ENCODE measurements at regions not wholly inside any gene's neighbourhood (a gene's known extent, or its start where the extent isn't known, plus 50 kb on each side); places are given as distances from the start of the nearest gene placed in this dataset.
"Not testable (repeated sequence)": the region's sequence is repeated elsewhere in the genome, so short reads cannot be mapped to it uniquely, and the experiment has no call there.

DNA sequence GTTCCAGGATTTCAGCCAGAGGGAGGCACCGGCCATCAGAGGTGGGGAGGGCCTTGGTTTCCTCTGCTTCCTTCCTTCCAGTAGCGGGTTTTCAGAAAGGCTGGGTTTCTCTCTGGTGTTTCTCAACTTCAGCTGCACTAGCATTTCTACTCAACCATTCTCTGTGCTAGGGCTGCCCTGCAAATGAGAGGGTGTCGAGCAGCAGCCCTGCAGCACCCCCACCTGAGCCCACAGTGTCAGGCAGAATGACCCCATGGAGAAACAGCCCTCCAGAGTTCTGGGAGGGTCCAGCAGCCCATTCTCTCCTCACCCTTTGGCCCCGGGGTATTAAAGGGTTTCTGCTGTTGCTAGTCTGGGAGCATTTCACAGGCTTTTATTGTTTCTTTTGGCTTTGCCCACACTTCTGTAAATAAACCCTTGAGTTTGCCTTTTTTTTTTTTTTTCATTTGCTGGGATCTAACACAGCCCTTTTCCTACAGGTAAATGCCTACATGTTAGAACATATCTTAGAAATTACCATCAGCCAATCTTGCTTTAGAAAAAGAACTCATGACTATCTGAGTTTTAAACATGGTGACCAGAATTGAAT, 151.5 kb upstream of the VIPR2 start:
- no peaks in the 10 kb centered on the region for H3K27me3 ChIP-seq (ENCODE audit: insufficient read depth, low read depth)
- H3K79me2 ChIP-seq (ENCODE audit: insufficient read depth, low read depth) = no peaks in the 10 kb centered on the region
- H3K36me3 ChIP-seq (ENCODE audit: insufficient read depth) = no peaks in the 10 kb centered on the region
- H3K4me1 ChIP-seq (ENCODE audit: low read depth, poor library complexity, severe bottlenecking) = no peaks in the 10 kb centered on the region
- H3K9ac ChIP-seq = no peak overlapping the region
- H3K4me3 ChIP-seq (IDR thresholded peaks at IDR 0.05; ENCODE audit: insufficient read depth, low read depth, low read length) = no peak overlapping the region
- no peak overlapping the region for H3K4me2 ChIP-seq
- no peaks in the 10 kb centered on the region for H4K20me1 ChIP-seq (ENCODE audit: insufficient read depth)
- H3K27ac ChIP-seq = no peak overlapping the region
- no peak overlapping the region for H2AFZ ChIP-seq (ENCODE audit: low read depth)
- TF ChIP-seq, protein P1, sequence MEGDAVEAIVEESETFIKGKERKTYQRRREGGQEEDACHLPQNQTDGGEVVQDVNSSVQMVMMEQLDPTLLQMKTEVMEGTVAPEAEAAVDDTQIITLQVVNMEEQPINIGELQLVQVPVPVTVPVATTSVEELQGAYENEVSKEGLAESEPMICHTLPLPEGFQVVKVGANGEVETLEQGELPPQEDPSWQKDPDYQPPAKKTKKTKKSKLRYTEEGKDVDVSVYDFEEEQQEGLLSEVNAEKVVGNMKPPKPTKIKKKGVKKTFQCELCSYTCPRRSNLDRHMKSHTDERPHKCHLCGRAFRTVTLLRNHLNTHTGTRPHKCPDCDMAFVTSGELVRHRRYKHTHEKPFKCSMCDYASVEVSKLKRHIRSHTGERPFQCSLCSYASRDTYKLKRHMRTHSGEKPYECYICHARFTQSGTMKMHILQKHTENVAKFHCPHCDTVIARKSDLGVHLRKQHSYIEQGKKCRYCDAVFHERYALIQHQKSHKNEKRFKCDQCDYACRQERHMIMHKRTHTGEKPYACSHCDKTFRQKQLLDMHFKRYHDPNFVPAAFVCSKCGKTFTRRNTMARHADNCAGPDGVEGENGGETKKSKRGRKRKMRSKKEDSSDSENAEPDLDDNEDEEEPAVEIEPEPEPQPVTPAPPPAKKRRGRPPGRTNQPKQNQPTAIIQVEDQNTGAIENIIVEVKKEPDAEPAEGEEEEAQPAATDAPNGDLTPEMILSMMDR (conservative IDR thresholded peaks at IDR 0.05; ENCODE audit: low read depth, low read length) = no peak

DNA sequence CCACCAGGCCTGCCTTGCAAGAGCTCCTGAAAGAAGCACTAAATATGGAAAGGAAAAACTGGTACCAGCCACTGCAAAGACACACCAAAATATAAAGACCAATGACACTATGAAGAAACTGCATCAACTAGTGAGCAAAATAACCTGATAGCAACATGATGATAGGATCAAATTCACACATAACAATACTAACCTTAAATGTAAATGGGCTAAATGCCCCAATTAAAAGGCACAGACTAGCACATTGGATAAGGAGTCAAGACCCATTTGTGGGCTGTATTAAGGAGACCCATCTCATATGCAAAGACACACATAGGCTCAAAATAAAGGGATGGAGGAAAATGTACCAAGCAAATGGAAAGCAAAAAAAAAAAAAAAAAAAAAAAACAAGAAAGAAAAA, 141.8 kb upstream of the VIPR2 start:
- H3K4me3 ChIP-seq (IDR thresholded peaks at IDR 0.05; ENCODE audit: insufficient read depth, low read depth, low read length); H3K27me3 ChIP-seq (ENCODE audit: insufficient read depth, low read depth); H3K4me2 ChIP-seq; H3K27ac ChIP-seq; H3K36me3 ChIP-seq (ENCODE audit: insufficient read depth); H3K9ac ChIP-seq; H2AFZ ChIP-seq (ENCODE audit: low read depth); H3K4me1 ChIP-seq (ENCODE audit: low read depth, poor library complexity, severe bottlenecking); H4K20me1 ChIP-seq (ENCODE audit: insufficient read depth); H3K79me2 ChIP-seq (ENCODE audit: insufficient read depth, low read depth): not testable (repeated sequence)

DNA sequence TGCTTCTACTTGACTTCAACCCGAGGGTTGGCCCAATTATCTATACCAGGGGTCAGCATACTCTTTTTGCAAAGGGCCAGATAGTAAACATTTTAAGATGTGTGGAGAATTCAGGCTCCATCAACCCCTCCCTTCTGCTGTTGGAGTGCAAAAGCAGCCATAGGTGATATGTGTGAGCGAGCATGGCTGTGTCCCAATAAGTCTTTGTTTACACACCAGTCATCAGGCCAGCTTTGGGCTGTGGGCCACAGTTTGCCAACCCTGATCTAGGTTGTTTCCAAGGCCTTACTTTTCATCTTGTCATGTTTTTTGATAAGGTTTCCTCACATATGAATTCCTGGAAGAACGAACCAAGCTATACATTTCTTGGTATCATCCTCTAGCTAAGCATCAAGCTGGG, 136.9 kb upstream of the VIPR2 start:
- Histone ChIP-seq H3K27me3 (ENCODE audit: insufficient read depth, low read depth) (no peaks in the 10 kb centered on the region), H4K20me1 (ENCODE audit: insufficient read depth) (no peaks in the 10 kb centered on the region), H3K27ac (no peak overlapping the region), H3K4me2 (no peak overlapping the region), H3K36me3 (ENCODE audit: insufficient read depth) (no peaks in the 10 kb centered on the region), H3K4me1 (ENCODE audit: low read depth, poor library complexity, severe bottlenecking) (no peaks in the 10 kb centered on the region), H3K4me3 (IDR thresholded peaks at IDR 0.05; ENCODE audit: insufficient read depth, low read depth, low read length) (no peak overlapping the region), H3K79me2 (ENCODE audit: insufficient read depth, low read depth) (no peaks in the 10 kb centered on the region), H3K9ac (no peak overlapping the region), H2AFZ (ENCODE audit: low read depth) (no peak overlapping the region)
- TF ChIP-seq, protein P1 (conservative IDR thresholded peaks at IDR 0.05; ENCODE audit: low read depth, low read length) = no peak

DNA sequence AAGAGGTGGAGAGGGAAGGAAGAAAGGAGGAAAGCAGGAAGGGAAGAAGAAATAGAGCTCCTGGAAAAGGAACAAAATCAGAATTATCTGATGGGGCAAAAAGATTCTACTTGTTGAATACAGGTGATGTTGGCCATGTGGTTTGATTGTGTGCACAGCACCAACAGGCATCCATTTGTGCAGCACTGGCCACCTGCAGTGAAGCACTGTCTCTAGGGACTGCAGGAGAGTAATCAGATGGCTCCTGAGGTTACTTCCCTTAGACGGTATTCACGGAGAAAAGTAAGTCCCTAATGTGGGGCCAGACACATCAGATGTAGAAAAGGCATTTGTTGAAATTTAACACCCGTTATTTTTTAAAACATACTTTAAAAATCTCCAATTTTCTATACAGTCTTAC, 135.3 kb upstream of the VIPR2 start:
- Histone ChIP-seq H3K27me3 (ENCODE audit: insufficient read depth, low read depth) (no peaks in the 10 kb centered on the region), H3K27ac (no peak overlapping the region)

DNA sequence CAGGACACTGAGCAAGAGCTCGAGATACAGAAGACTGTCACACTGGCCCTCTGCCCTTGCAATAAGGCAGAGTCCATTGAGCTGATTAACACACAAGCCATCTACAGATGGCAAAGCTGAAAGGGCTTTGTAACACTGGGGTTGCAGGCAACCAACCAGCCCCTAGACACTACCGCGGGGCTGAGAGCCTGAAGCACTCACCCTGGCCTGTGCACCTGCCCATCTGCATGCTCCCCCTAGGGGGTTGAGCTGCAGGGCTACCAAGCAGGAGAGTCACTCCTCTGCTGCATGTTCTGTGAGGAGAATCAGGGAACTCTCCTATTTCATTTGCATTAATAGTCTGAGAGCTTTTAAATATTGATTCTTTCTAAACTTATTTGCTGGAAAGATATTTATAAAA, 128.1 kb upstream of the VIPR2 start:
- Histone ChIP-seq H2AFZ (ENCODE audit: low read depth) (no peak overlapping the region), H3K36me3 (ENCODE audit: insufficient read depth) (no peaks in the 10 kb centered on the region), H3K27ac (no peak overlapping the region), H3K4me1 (ENCODE audit: low read depth, poor library complexity, severe bottlenecking) (peaks cover 20% of the 10 kb centered on the region), H3K4me3 (IDR thresholded peaks at IDR 0.05; ENCODE audit: insufficient read depth, low read depth, low read length) (no peak overlapping the region), H3K27me3 (ENCODE audit: insufficient read depth, low read depth) (no peaks in the 10 kb centered on the region), H3K4me2 (no peak overlapping the region), H3K9ac (no peak overlapping the region), H3K79me2 (ENCODE audit: insufficient read depth, low read depth) (no peaks in the 10 kb centered on the region), H4K20me1 (ENCODE audit: insufficient read depth) (no peaks in the 10 kb centered on the region)
- TF ChIP-seq, protein P1 (conservative IDR thresholded peaks at IDR 0.05; ENCODE audit: low read depth, low read length) = no peak

More for the DNA sequence above, 135.3 kb upstream of the VIPR2 start:
- no peaks in the 10 kb centered on the region for H3K4me1 ChIP-seq (ENCODE audit: low read depth, poor library complexity, severe bottlenecking)
- no peaks in the 10 kb centered on the region for H3K36me3 ChIP-seq (ENCODE audit: insufficient read depth)
- TF ChIP-seq, protein P1 (conservative IDR thresholded peaks at IDR 0.05; ENCODE audit: low read depth, low read length) = no peak
- H3K9ac ChIP-seq = no peak overlapping the region
- no peak overlapping the region for H3K4me3 ChIP-seq (IDR thresholded peaks at IDR 0.05; ENCODE audit: insufficient read depth, low read depth, low read length)
- no peaks in the 10 kb centered on the region for H3K79me2 ChIP-seq (ENCODE audit: insufficient read depth, low read depth)
- H4K20me1 ChIP-seq (ENCODE audit: insufficient read depth) = no peaks in the 10 kb centered on the region
- no peak overlapping the region for H3K4me2 ChIP-seq
- H2AFZ ChIP-seq (ENCODE audit: low read depth) = no peak overlapping the region
